Heart right ventricle (tissue), 16 donors: ENCODE measurements at regions not wholly inside any gene's neighbourhood (a gene's known extent, or its start where the extent isn't known, plus 50 kb on each side); places are given as distances from the start of the nearest gene placed in this dataset.

ENCODE experiments used
- ATAC-seq, 8 donors: fragments of 200-7000 bp; cut with Tn5 transposase; one replicate each; pipeline ENCODE4 v1.9.1; 2020; ENCODE audit warnings: mild to moderate bottlenecking in 8 of 8, moderate library complexity in 8 of 8, moderate number of reproducible peaks in 1 of 8
- DNase-seq, 2 donors: peaks; one replicate each; pipeline ENCODE4 v3.0.0-alpha.2; 2020
- H3K27ac ChIP-seq, 10 donors: fragments of 200-600 bp; sonication (generic) in 2 of 10; one replicate each; pipeline versions ENCODE4 v1.5.0 to v1.8.0; 2020 to 2022; ENCODE audit warnings: mild to moderate bottlenecking in 3 of 10
- H3K27me3 ChIP-seq, 7 donors: fragments of 200-600 bp; one replicate each; pipeline ENCODE4 v1.8.0; 2021 to 2022; ENCODE audit warnings: mild to moderate bottlenecking in 2 of 7
- H3K36me3 ChIP-seq, 9 donors: fragments of 200-600 bp; sonication (generic) in 1 of 9; one replicate each; pipeline versions ENCODE4 v1.5.0 to v1.8.0; 2020 to 2022; ENCODE audit warnings: mild to moderate bottlenecking in 2 of 9
- H3K4me1 ChIP-seq, 9 donors: fragments of 200-600 bp; sonication (generic) in 1 of 9; one replicate each; pipeline versions ENCODE4 v1.5.0 to v1.8.0; 2020 to 2022; ENCODE audit warnings: mild to moderate bottlenecking in 4 of 9
- H3K4me3 ChIP-seq, 10 donors: fragments of 200-600 bp; sonication (generic) in 2 of 10; one replicate each; pipeline versions ENCODE4 v1.5.0 to v1.8.0; 2020 to 2022; ENCODE audit warnings: mild to moderate bottlenecking in 7 of 10, moderate library complexity in 2 of 10
- H3K9me3 ChIP-seq, 11 donors: fragments of 200-600 bp in 10 of 11; sonication (generic) in 2 of 11; one replicate each; pipeline versions ENCODE4 v1.5.0 to v1.8.0; 2013 to 2022; ENCODE audit warnings: mild to moderate bottlenecking in 2 of 11, control low read depth in 1 of 11, moderate library complexity in 1 of 11
- CTCF ChIP-seq, 9 donors: fragments of 200-600 bp; sonication (generic) in 2 of 9; IDR thresholded peaks; one replicate each; pipeline versions ENCODE4 v1.5.0 to v1.8.0; 2021 to 2022; ENCODE audit warnings: antibody characterized with exemption in 9 of 9, mild to moderate bottlenecking in 5 of 9, moderate library complexity in 1 of 9
- WGBS, 2 donors: extraction: QIAGEN DNeasy Blood & Tissue Kit; methylation state at CpG; one replicate each; pipeline ENCODE4 v1.1.7; 2013; ENCODE audit warnings: inconsistent platforms in 1 of 2; 5-methylcytosine and 5-hydroxymethylcytosine counted together
- intact Hi-C, 10 donors: fragments of 100-400 bp; cut with DNase I; formaldehyde crosslinking; loops; one replicate each; pipeline versions ENCODE4 v1.11.1 to v1.14.2; 2022
- donor health status: Arrhythmogenic right ventricular cardiomyopathy.
- donor health status: ischemic (EF 13 %, LVEDD 7.1; RV severe dilation, severe dysfunction).
- donor health status: healthy with polysubstance abuse.
- donor health status: DM: no; HTN: yes; CAD: no.
- donor health status: DM: no; HTN: no; CAD: no.
- donor health status: ischemic (EF 25% LVEDD 6.9; RV normal size, moderate dysfunction).
- donor health status: ischemic (EF 25% LVEDD 5.7; RV mildly dilated, moderate dysfunction).
- donor health status: healthy.
- donor health status: DM: yes; HTN: yes; CAD: no.
- donor health status: Ischemic cardiomyopathy.
- donor health status: ischemic (EF 35%, LVEDD 5.7; RV mildly dilated, moderate dysfunction).
- donor health status: nonischemic (EF 11% LVEDD 7.7; RV severe dilation, severe dysfunction).
- donor health status: DM: yes; HTN: yes; CAD: no.
- donor health status: PGD.
- donor health status: ischemic (EF 29% LVEDD 5.4; RV normal size, mild dysfunction).
- donor health status: nonischemic (EF 23%, LVEDD 6.1; RV moderate dilation, normal function).

- Histone ChIP-seq H3K4me1 (peaks cover 0 to 31% (median 0%) of the 10 kb centered on the region in 9 donors), H3K36me3 (no peaks in the 10 kb centered on the region), H3K4me3 (no peak overlapping the region), H3K27me3 (no peaks in the 10 kb centered on the region), H3K27ac (peak overlapping the region in 1 of 10 donors; percentile 63), H3K9me3 (peaks cover 0 to 36% (median 12%) of the 10 kb centered on the region in 11 donors)
- intact Hi-C loops: no loop called here
- DNase-seq (no peak), ATAC-seq (peak in 3 of 8 donors; percentile 9 to 14 (median 13))
- 24 to 29% methylated on average over 1 of the region's 1 CpG for WGBS, 2 donors
- no peak for TF ChIP-seq CTCF (IDR thresholded peaks at IDR 0.05)
Measured at GRCh38 chr6:117169781-117170281, 95.5 kb upstream of the VGLL2 start.

GRCh38 chr6:117174835-117175360 lies 90.5 kb upstream of the VGLL2 start:
- no peaks in the 10 kb centered on the region for H3K4me1 ChIP-seq
- intact Hi-C loops: no loop called here
- no peak for TF ChIP-seq CTCF (IDR thresholded peaks at IDR 0.05)
- DNase-seq (no peak), ATAC-seq (no peak)
- peaks cover 0 to 82% (median 14%) of the 10 kb centered on the region in 11 donors for H3K9me3 ChIP-seq
- H3K27ac ChIP-seq: no peak overlapping the region
- H3K4me3 ChIP-seq: no peak overlapping the region
- H3K27me3 ChIP-seq: no peaks in the 10 kb centered on the region
- no peaks in the 10 kb centered on the region for H3K36me3 ChIP-seq

GRCh38 chr6:117188627-117189201 lies 76.6 kb upstream of the VGLL2 start:
- no peaks in the 10 kb centered on the region for H3K36me3 ChIP-seq
- ATAC-seq (no peak), DNase-seq (no peak)
- peak in 8 of 9 donors; percentile 21 to 58 (median 48) for TF ChIP-seq CTCF (IDR thresholded peaks at IDR 0.05)
- 5 to 8% methylated on average over 2 of the region's 2 CpGs for WGBS, 2 donors
- peaks cover 0 to 7% (median 0%) of the 10 kb centered on the region in 11 donors for H3K9me3 ChIP-seq
- H3K27ac ChIP-seq: no peak overlapping the region
- intact Hi-C loops: loop anchor here in 3 of 10 donors (2.0 to 5.0 kb wide), 2 partner anchors 216 to 218 kb away; no protein-coding TSS in a partner anchor
- no peaks in the 10 kb centered on the region for H3K27me3 ChIP-seq
- H3K4me1 ChIP-seq: no peaks in the 10 kb centered on the region
- no peak overlapping the region for H3K4me3 ChIP-seq

GRCh38 chr6:117191009-117191408 lies 74.3 kb upstream of the VGLL2 start:
- intact Hi-C loops: loop anchor here in 5 of 10 donors (5.0 to 10.0 kb wide), 3 partner anchors 216 to 226 kb away; no protein-coding TSS in a partner anchor
- no peaks in the 10 kb centered on the region for H3K36me3 ChIP-seq
- ATAC-seq (no peak), DNase-seq (no peak)
- WGBS, 2 donors: 74 to 79% methylated on average over 5 of the region's 5 CpGs
- peaks cover 0 to 6% (median 0%) of the 10 kb centered on the region in 11 donors for H3K9me3 ChIP-seq
- H3K27me3 ChIP-seq: no peaks in the 10 kb centered on the region
- H3K27ac ChIP-seq: no peak overlapping the region
- no peak for TF ChIP-seq CTCF (IDR thresholded peaks at IDR 0.05)
- H3K4me3 ChIP-seq: no peak overlapping the region
- no peaks in the 10 kb centered on the region for H3K4me1 ChIP-seq
